Thymus (tissue), 11 donors: ENCODE measurements at regions not wholly inside any gene's neighbourhood (a gene's known extent, or its start where the extent isn't known, plus 50 kb on each side); places are given as distances from the start of the nearest gene placed in this dataset.
"Not testable (repeated sequence)": the region's sequence is repeated elsewhere in the genome, so short reads cannot be mapped to it uniquely, and the experiment has no call there.

Source experiments
- DNase-seq, 9 donors: peaks; one replicate each; pipeline ENCODE4 v3.0.0-alpha.2; 2013; ENCODE audit warnings: low spot score in 9 of 9, low read depth in 6 of 9, missing footprints in 1 of 9
- H3K27ac ChIP-seq, 2 donors: one replicate each; pipeline ENCODE4 v1.5.1; 2013; ENCODE audit warnings: control low read depth in 1 of 2, low read depth in 1 of 2, low read length in 1 of 2, mild to moderate bottlenecking in 1 of 2, moderate library complexity in 1 of 2
- H3K27me3 ChIP-seq, 2 donors: one replicate each; pipeline ENCODE4 v1.5.1; 2013; ENCODE audit warnings: low read length in 1 of 2; ENCODE audit not compliant: control insufficient read depth in 2 of 2, insufficient read depth in 1 of 2
- H3K36me3 ChIP-seq, 2 donors: one replicate each; pipeline ENCODE4 v1.5.1; 2013; ENCODE audit warnings: low read length in 1 of 2, mild to moderate bottlenecking in 1 of 2, moderate library complexity in 1 of 2; ENCODE audit not compliant: control insufficient read depth in 2 of 2, insufficient read depth in 2 of 2
- H3K4me1 ChIP-seq, 2 donors: one replicate each; pipeline ENCODE4 v1.5.1; 2013; ENCODE audit warnings: low read length in 2 of 2; ENCODE audit not compliant: control insufficient read depth in 2 of 2, insufficient read depth in 2 of 2
- H3K4me3 ChIP-seq, 2 donors: one replicate each; pipeline ENCODE4 v1.5.1; 2013; ENCODE audit warnings: low read length in 2 of 2, control low read depth in 1 of 2, mild to moderate bottlenecking in 1 of 2
- H3K9me3 ChIP-seq, 2 donors: one replicate each; pipeline ENCODE4 v1.5.1; 2013; ENCODE audit warnings: low read length in 1 of 2, mild to moderate bottlenecking in 1 of 2; ENCODE audit not compliant: control insufficient read depth in 2 of 2, insufficient read depth in 1 of 2
- WGBS: extraction: QIAGEN DNeasy Blood & Tissue Kit; methylation state at CpG from one replicate; pipeline ENCODE4 v1.1.7; 2013; 5-methylcytosine and 5-hydroxymethylcytosine counted together
- donor health status: healthy.

GRCh38 chr11:69892237-69892985 is 73.2 kb upstream of the FGF3 start:
- no peak overlapping the region for H3K27ac ChIP-seq
- no peak overlapping the region for H3K4me3 ChIP-seq
- H3K27me3 ChIP-seq: peaks cover 7 to 46% of the 10 kb centered on the region in 2 donors
- 71% methylated on average over 29 of the region's 29 CpGs for WGBS
- H3K9me3 ChIP-seq: no peaks in the 10 kb centered on the region
- no peaks in the 10 kb centered on the region for H3K36me3 ChIP-seq
- H3K4me1 ChIP-seq: no peaks in the 10 kb centered on the region
- DNase-seq: no peak

GRCh38 chr11:69892986-69893555 is 73.9 kb upstream of the FGF3 start:
- 59% methylated on average over 11 of the region's 11 CpGs for WGBS
- Histone ChIP-seq H3K36me3 (no peaks in the 10 kb centered on the region), H3K4me3 (no peak overlapping the region), H3K27ac (no peak overlapping the region), H3K9me3 (no peaks in the 10 kb centered on the region), H3K4me1 (no peaks in the 10 kb centered on the region), H3K27me3 (peaks cover 7 to 46% of the 10 kb centered on the region in 2 donors)
- DNase-seq: no peak

- H3K9me3 ChIP-seq: no peaks in the 10 kb centered on the region
- WGBS: 87% methylated on average over 10 of the region's 10 CpGs
- DNase-seq: no peak
- H3K27ac ChIP-seq: no peak overlapping the region
- no peaks in the 10 kb centered on the region for H3K4me1 ChIP-seq
- H3K4me3 ChIP-seq: no peak overlapping the region
- H3K36me3 ChIP-seq: no peaks in the 10 kb centered on the region
- H3K27me3 ChIP-seq: peaks cover 7 to 45% of the 10 kb centered on the region in 2 donors
Observed at GRCh38 chr11:69893631-69894030, 74.4 kb upstream of the FGF3 start.

- Histone ChIP-seq H3K9me3 (no peaks in the 10 kb centered on the region), H3K4me1 (no peaks in the 10 kb centered on the region), H3K27me3 (peaks cover 7 to 39% of the 10 kb centered on the region in 2 donors), H3K4me3 (no peak overlapping the region), H3K27ac (no peak overlapping the region), H3K36me3 (no peaks in the 10 kb centered on the region)
- DNase-seq: no peak
- 93% methylated on average over 15 of the region's 15 CpGs for WGBS
Observed at GRCh38 chr11:69894181-69894611, 75.0 kb upstream of the FGF3 start.

GRCh38 chr11:69894648-69895047 is 75.4 kb upstream of the FGF3 start:
- Histone ChIP-seq H3K36me3 (no peaks in the 10 kb centered on the region), H3K4me3 (no peak overlapping the region), H3K4me1 (no peaks in the 10 kb centered on the region), H3K27ac (no peak overlapping the region), H3K27me3 (peaks cover 7 to 35% of the 10 kb centered on the region in 2 donors), H3K9me3 (no peaks in the 10 kb centered on the region)
- no peak for DNase-seq
- WGBS: 95% methylated on average over 8 of the region's 8 CpGs

GRCh38 chr11:69896250-69896649 is 77.0 kb upstream of the FGF3 start:
- Histone ChIP-seq H3K4me1 (no peaks in the 10 kb centered on the region), H3K9me3 (no peaks in the 10 kb centered on the region), H3K4me3 (no peak overlapping the region), H3K27ac (no peak overlapping the region), H3K27me3 (peaks cover 6 to 21% of the 10 kb centered on the region in 2 donors), H3K36me3 (no peaks in the 10 kb centered on the region)
- DNase-seq: no peak

- Histone ChIP-seq H3K9me3 (no peaks in the 10 kb centered on the region), H3K27me3 (peaks cover 2% of the 10 kb centered on the region in 2 donors), H3K36me3 (no peaks in the 10 kb centered on the region), H3K4me1 (no peaks in the 10 kb centered on the region), H3K4me3 (no peak overlapping the region), H3K27ac (no peak overlapping the region)
- no peak for DNase-seq
- WGBS: 95% methylated on average over 4 of the region's 4 CpGs
Observed at GRCh38 chr11:69898123-69898522, 78.9 kb upstream of the FGF3 start.

- H3K4me1 ChIP-seq: no peaks in the 10 kb centered on the region
Observed at GRCh38 chr11:69899957-69900821, 81.0 kb upstream of the FGF3 start.

GRCh38 chr11:69900822-69901302 is 81.6 kb upstream of the FGF3 start:
- H3K27ac ChIP-seq: not testable (repeated sequence)
- WGBS: 87% methylated on average over 5 of the region's 5 CpGs

More at GRCh38 chr11:69899957-69900821, 81.0 kb upstream of the FGF3 start:
- Histone ChIP-seq H3K27ac (no peak overlapping the region), H3K9me3 (no peaks in the 10 kb centered on the region), H3K36me3 (no peaks in the 10 kb centered on the region), H3K27me3 (peaks cover 0 to 2% of the 10 kb centered on the region in 2 donors), H3K4me3 (no peak overlapping the region)
- DNase-seq: no peak
- 79% methylated on average over 9 of the region's 9 CpGs for WGBS

More at GRCh38 chr11:69900822-69901302, 81.6 kb upstream of the FGF3 start:
- not testable (repeated sequence) for H3K36me3 ChIP-seq, DNase-seq, H3K9me3 ChIP-seq, H3K27me3 ChIP-seq, H3K4me1 ChIP-seq, H3K4me3 ChIP-seq
